Activated T-cell treated with anti-CD3 and anti-CD28 coated beads for 24 hours (primary cell): ENCODE measurements at regions not wholly inside any gene's neighbourhood (a gene's known extent, or its start where the extent isn't known, plus 50 kb on each side); places are given as distances from the start of the nearest gene placed in this dataset.
"Not testable (repeated sequence)": the region's sequence is repeated elsewhere in the genome, so short reads cannot be mapped to it uniquely, and the experiment has no call there.

Experiments
- DNase-seq: peaks from one replicate; pipeline ENCODE4 v3.0.0-alpha.2; 2020; ENCODE audit warnings: low read depth

- no peak for DNase-seq
Observed at GRCh38 chr21:33972539-33972938, 56.9 kb upstream of the ATP5PO start.

- no peak for DNase-seq
Observed at GRCh38 chr21:33971492-33972013, 55.9 kb upstream of the ATP5PO start.

GRCh38 chr21:33969581-33969980 is 54.0 kb upstream of the ATP5PO start:
- no peak for DNase-seq

DNA sequence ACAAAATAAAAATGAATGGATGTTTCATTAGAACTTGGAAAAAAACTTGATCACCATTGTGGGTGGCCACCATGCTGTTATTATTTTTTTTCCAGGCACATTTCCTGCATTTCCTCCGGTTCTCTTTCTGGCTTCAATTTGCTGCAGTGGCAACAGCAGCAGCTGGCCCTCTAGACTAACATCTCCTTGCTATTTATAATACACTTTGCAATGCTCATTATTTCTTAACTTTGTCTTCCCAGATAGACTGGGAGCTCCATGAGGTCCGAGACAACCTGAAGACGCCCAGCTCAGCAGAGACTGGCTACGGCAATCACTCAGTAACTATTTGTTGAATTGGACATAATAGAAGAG is 53.4 kb upstream of the ATP5PO start:
- no peak for DNase-seq

DNA sequence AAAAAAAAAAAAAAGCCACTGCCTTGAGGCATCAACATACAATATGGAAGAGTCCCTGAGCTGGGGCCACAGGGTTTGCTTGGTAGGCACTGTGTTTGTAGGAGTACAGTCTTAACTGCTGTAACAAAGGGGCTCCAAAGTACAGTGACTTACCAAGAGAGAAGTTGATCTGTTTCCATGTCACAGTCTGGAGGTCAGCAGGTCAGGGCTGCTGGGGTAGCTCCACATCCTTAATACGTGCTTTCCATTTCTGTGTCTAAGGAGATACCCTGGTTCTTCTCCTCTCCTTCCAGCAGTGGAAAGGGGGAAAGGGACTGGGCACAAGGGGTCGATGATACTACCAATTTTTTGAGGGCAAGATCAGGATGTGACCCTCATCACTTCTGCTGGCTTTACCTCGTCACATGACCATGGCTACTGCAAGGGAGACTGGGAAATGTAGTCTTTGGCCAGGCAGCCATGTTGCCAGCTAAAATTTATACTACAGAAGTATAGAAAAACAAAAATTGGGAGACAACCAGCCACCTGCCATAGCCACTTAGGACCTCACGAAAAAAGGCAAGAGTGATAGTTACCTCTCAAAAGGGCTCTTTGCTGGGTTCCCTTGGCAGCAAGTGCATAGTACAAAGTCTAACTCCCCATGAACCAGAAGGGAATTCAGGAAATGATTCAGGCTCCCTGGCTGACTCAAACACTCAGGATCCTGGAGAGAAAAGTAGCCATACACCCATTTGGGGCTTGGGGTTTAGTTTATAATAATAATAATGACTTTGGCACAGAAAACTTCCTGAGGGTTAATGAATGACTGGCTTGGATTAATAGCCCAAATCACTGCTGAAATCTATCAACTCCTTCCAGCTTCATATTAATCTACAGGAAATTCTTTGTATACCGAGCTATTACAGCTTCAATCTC is 52.7 kb upstream of the ATP5PO start:
- DNase-seq: no peak

DNA sequence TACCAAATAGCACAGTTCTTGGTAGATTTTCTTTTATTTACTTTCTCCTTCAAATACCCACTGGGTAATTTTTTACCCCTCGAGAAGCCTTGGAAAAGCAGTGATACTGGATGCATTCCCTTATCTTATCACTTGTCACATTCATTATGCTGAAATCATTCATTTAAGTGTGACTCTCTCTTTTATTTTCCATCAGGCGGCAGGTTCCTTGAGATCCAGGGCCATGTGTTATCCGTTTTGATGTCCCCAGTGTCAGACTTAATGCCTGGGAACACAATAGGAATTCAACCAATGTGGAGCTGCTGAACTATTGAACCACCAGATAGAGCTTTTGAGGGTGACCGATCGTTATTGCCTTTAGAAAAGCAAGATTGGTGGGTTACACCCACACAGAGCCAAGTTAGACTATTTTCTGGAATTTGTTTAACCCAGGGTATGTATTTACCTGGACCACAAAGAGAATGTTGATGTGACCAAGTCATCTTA is 51.5 kb upstream of the ATP5PO start:
- DNase-seq: no peak

DNA sequence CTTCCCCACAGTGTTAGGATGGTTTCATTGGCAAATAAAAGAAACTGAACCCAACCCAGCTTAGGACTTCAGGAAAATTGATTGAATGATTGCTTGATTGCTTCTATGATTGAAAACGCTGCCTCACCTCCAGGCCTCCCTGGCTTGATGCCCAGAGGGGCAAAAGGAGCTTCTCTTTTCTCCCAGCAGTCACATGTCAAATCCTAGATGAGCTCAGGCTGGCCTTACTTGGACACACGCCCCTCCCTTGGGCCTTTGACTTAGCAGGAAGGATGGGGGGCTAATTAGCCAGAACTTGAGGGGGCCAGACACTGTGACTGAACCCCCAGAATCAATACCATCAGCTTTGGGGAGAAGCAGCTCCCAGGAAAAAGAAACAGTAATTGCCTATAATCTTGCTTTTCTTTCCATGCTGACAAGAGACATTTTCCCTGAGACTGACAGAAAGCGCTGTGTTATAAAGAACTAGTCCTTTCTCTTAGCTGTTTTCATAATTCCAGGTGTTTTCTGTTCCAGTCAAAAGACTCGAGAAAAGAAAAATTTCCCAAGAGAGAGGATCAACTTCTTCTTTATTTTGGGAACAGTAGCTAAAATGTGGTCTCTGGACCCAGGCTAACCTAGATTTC is 50.8 kb upstream of the ATP5PO start:
- no peak for DNase-seq

DNA sequence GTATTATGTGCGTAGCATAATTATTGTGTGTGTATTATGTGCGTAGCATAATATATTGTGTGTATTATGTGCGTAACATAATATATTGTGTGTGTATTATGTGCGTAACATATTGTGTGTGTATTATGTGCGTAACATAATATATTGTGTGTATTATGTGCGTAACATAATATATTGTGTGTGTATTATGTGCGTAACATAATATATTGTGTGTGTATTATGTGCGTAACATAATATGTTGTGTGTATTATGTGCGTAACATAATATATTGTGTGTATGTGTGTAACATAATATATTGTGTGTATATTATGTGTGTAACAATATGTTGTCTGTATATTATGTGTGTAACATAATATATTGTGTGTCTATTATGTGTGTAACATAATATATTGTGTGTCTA is 50.1 kb upstream of the ATP5PO start:
- DNase-seq: not testable (repeated sequence)
